ENCODE measurements at regions not wholly inside any gene's neighbourhood (a gene's known extent, or its start where the extent isn't known, plus 50 kb on each side); places are given as distances from the start of the nearest gene placed in this dataset.
"Not testable (repeated sequence)": the region's sequence is repeated elsewhere in the genome, so short reads cannot be mapped to it uniquely, and the experiment has no call there.

- DNase-seq, result not testable (repeated sequence)
These were observed 174.4 kb downstream of the ZIC4 start for GRCh38 chr3:147231980-147232379.

DNA sequence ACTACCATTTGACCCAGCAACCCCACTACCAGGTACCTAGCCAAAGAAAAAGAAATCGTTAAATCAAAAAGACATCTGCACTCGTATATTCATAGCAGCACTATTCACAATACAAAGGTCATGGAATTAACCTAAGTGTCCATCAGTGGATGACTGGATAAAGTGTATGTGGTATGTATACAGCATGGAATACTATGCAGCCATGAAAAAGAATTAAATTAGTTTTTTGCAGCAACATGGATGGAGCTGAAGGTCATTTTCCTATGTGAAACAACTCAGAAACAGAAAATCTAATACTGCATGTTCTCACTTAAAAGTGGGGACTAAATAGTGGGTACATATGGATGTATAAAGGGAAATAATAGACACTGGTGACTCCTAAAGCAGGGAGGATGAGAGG lies 175.2 kb downstream of the ZIC4 start:
- no peak for DNase-seq

DNA sequence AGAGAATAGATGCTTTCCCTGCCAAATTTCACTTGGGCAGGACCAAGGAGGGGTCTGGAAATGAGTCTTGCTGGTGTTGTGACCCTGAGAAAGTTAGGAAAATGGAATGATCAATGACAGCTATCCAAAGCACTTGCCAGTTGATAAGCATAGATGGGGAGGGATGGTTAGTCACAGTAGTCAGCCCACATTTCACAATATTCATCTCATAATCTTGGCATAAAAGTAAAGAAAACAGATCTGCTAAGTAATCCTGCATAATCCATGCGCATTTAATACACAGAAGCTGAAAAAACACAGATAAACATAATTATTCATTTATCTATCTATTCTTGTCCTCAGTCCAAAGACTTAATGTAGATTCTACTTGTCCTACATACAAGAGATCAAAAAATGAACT lies 184.1 kb downstream of the ZIC4 start:
- no peak for DNase-seq

- no peak for DNase-seq
These were observed 187.4 kb downstream of the ZIC4 start for GRCh38 chr3:147218965-147219364.

- no peak for DNase-seq
These were observed 190.1 kb downstream of the ZIC4 start for GRCh38 chr3:147216143-147216673.

GRCh38 chr3:147215660-147216059 lies 190.7 kb downstream of the ZIC4 start:
- DNase-seq, result no peak

GRCh38 chr3:147213633-147214032 lies 192.7 kb downstream of the ZIC4 start:
- no peak for DNase-seq

GRCh38 chr3:147210676-147211075 lies 195.7 kb downstream of the ZIC4 start:
- DNase-seq, result no peak

DNA sequence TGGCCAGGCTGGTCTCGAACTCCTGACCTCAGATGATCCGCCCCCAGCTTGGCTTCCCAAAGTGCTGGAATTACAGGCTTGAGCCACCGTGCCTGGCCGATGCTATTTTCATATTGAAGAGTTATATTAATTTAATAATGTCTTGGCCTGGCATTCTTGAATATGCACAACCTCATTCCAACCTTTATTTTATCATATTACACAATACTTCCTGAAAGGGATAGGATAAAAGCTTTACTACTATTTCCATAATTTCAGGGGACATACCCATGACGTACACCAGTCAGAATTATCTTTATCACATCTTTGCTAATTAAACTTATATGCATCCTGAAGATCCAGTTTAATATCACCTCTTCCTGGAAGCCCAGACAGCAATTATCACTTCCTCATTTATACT lies 205.3 kb downstream of the ZIC4 start:
- no peak for DNase-seq

GRCh38 chr3:147200545-147200944 lies 205.8 kb downstream of the ZIC4 start:
- no peak for DNase-seq

DNA sequence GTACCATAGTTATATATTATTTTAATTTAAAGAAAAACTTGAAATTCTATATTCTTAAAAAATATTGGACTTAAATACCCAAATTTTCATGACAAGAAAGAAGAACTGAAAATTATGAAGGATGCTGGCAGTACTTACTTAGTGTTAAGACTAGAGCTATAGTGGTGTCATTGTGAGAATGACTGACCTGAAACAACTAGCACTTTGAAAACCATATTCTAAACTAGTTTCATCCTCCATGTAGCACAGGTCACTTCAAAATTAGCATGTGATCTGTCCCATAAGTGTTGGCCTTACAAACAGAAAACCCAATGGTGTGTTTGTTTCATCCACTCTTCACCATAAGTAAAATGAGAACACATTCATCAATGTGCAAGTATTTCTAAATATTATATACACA lies 208.6 kb downstream of the ZIC4 start:
- no peak for DNase-seq

GRCh38 chr3:147195887-147196286 lies 210.5 kb downstream of the ZIC4 start:
- no peak for DNase-seq

GRCh38 chr3:147191795-147192385 lies 214.5 kb downstream of the ZIC4 start:
- no peak for DNase-seq

- DNase-seq, result no peak
These were observed 217.3 kb downstream of the ZIC4 start for GRCh38 chr3:147189016-147189415.

GRCh38 chr3:147187687-147188086 lies 218.7 kb downstream of the ZIC4 start:
- no peak for DNase-seq

DNA sequence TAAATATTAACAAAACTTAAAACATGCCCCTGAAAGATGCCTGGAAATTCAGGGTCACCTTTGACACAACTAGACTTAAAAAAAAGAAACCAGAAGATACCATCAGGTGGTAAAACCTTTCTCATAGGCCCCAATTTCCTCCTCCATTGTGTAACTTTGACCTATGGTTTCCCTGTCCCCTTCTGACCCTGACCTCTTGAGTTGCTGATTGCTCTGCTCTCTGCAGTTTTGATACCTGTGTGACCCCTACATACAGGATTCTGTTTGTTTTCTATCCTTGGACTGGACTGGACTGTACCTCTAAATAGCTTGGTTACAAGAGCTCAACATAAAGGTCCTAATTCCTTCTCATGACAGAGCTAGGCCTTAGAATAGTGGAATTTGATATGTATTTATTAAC lies 220.6 kb downstream of the ZIC4 start:
- no peak for DNase-seq

DNA sequence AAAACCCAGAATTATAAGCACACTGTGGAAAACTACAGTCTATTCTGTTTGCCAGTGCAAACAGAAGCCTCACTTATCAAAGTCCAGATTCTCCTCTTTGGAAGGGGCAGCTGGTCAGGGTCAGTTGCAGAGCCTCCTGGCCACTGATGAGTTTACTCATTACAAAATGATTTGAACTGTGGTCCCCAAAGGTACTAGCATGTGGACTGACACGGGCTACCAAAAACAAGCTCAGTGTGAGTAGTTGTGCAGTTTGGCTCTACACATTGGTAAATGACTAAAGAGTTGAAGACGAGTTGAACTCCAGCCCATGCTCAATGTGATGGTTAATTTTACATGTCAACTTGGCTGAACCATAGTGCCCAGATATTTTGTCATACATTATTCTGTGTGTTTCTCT lies 221.5 kb downstream of the ZIC4 start:
- no peak for DNase-seq

- DNase-seq, result no peak
These were observed 233.1 kb downstream of the ZIC4 start for GRCh38 chr3:147173257-147173656.

- DNase-seq, result no peak
These were observed 243.6 kb downstream of the ZIC4 start for GRCh38 chr3:147162743-147163142.

- no peak for DNase-seq
These were observed 244.5 kb downstream of the ZIC4 start for GRCh38 chr3:147161833-147162232.

- no peak for DNase-seq
These were observed 245.4 kb downstream of the ZIC4 start for GRCh38 chr3:147160984-147161383.

DNA sequence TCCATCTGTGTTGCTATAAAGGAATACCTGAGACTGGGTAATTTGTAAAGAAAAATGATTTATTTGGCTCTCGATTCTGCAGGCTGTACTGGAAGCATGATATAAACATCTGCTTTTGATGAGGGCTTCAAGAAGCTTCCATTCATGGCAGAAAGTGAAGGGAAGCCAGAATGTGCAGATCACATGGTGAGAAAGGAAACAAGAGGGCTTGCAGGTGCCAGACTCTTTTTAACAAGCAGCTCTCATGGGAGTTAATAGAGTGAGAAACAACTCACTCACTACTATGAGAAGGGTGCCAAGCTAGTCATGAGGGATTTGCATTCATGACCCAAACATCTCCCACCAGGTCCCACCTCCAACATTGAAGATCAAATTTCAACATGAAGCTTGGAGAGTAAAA lies 247.2 kb downstream of the ZIC4 start:
- no peak for DNase-seq

GRCh38 chr3:147157631-147158030 lies 248.7 kb downstream of the ZIC4 start:
- DNase-seq, result no peak

- DNase-seq, result not testable (repeated sequence)
These were observed 251.4 kb downstream of the ZIC4 start for GRCh38 chr3:147154988-147155387.

DNA sequence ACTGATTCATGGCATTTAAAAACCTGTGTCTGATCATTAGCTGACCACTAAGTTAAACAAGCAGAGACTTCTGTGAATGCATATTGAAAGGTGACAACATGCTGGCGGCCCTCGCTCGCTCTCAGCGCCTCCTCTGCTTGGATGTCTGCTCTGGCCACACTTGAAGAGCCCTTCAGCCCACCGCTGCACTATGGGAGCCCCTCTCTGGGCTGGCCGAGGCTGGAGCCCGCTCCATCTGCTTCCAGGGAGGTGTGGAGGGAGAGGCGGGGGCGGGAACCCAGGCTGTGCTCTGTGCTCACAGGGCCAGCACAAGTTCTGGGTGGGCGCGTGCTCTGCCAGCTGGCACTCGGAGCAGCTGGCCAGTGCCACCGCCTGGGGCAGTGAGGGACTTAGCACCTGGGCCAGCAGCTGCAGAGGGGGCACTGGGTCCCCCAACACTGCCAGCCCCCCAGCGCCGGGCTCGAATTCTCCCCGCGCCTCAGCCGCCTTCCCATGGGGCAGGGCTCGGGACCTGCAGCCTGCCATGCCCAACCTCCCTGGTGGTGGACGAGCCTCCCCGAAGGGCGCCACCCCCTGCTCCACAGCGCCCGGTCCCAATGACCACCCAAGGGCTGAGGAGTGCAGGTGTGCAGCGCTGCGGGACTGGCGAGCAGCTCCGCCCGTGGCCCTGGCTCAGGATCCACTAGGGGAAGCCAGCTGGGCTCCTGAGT lies 252.4 kb downstream of the ZIC4 start:
- DNase-seq, result no peak

Data from NCI-H1092 (cell line).